ENCODE measurements at regions not wholly inside any gene's neighbourhood (a gene's known extent, or its start where the extent isn't known, plus 50 kb on each side); places are given as distances from the start of the nearest gene placed in this dataset.
A peak's percentile ranks its signal among the peaks of the same experiment; 100 is the strongest.

DNA sequence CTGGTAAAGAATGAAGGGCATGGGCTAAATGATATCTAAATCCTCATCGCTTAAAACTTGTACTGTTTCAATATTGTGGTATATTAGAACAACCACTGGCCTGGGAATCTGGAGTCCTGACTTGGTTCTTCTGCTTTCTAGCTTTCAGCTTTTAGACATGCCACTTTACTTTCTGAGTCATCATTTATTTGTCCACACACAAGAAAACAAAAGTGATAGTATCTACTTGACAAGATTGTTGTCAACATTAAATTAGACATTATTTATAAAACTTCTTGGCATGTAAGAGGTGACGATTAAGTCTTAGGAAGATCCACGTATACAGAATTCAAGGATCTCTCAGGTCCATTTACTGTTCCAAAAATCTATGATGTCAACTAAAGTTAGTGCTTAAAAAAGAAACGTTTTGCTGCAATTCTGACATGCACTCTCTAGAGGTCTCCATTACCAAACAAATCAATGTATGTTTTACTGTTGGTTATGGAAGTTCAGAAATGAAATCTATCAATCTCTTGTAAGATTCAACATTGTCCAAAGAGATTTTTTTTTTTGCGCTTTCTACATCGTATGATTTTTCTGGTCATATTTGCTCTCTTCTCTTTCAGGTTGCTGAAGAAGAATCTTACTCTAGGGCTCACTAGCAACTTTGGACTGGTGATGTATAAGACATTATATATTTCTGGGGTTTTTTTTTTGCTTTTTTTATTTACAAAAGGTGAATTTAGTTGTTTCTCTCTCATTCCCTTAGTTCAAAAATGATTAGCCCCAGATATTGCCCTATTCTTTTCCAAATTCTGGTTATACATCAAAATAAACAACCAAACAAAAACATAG, 53.6 kb upstream of the DYNC1I1 start:
- FAIRE-seq: no peak
- no peak for DNase-seq (ENCODE audit: extremely low spot score, insufficient read length, low read depth)

DNA sequence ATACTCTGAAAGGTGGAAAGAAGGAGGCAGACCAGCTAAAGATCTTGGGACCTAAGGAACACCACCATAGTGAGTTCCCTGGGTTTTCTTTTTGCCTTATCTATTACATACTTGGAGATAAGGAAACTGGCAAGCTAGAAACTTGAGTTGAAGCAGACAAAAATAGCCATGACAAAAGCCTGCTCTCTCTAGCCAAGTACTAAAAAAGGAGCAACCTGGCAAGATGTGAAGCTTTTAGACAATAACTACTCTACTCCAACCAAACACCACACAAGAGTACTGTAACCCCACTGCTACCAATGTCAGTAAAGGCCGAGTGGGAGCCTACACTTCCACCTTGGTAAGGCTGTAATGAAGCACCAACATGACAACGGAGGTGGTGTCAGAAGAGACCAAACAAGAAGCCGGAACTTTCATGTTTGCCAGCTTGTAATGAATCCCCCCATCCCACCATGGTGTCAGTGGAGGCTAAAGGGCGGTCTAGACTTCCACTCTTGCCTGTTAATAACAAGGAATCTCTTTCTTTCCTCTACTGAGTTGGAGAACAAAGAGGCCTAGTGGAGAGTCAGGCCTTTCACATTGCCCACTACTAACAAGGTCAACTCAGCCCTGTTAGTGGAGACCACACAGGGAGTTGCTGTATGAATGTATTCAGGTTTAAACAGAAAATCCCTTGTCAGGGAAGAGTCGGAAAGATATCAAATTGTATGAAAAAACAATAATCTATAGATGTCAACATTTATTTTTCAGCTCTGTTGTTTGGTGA, 55.8 kb upstream of the DYNC1I1 start:
- DNase-seq (ENCODE audit: extremely low spot score, insufficient read length, low read depth) (no peak), FAIRE-seq (no peak)

DNA sequence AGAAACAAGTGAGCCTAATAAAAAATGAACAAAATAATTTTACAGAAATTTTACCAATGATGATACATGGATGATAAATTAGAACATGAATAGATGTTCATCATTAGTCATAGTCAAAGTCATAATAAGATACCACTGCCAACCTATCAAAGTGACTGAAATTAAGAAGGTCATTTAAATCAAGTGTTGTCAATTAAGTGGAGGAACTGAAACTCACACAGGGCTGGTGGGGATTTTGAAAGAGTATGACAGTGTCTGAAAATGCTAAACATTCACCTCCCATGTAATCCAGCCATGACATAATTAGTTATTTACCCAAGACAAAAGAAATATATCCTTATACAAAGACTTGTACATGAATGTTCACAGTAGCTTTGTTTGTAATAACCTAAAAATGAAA, 57.1 kb upstream of the DYNC1I1 start:
- DNase-seq (ENCODE audit: extremely low spot score, insufficient read length, low read depth) (no peak), FAIRE-seq (peak; percentile 56)

DNA sequence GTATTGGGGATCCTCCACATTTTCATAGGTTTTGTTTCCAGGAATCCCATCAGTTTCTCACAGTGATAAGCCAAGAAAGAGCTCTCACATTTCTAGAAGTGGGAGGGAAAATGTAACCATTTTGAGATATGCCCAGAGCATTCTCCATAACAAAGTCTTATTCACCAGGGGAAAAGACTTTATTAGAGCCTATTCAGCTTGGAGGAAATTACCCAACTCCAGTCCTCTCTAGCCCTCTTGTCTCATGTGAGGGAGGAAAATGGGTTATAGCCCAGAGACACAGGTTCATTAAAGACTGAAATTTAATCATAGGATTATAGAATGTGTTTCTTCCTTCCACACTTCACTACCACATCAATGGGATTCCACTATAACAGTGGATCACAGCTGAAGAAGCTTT, 61.6 kb upstream of the DYNC1I1 start:
- no peak for FAIRE-seq

DNA sequence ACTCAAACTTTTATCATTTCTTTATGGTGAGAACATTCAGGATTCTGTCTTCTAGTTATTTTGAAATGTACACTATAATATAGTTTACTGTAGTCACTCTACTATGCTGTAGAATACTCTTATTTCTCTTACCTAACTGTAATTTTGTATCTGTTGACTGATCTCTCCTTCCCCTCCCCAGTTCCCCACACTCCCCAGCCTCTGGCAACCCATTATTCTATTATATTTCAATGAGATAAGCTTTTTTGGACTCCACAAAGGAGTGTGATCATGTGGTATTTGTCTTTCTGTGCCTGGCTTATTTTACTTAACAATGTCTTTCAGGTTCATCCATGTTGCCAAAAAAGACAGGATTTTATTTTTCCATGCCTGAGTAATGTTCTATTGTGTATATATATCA, 71.4 kb upstream of the DYNC1I1 start:
- FAIRE-seq (no peak), DNase-seq (ENCODE audit: extremely low spot score, insufficient read length, low read depth) (no peak)

More for the DNA sequence above, 61.6 kb upstream of the DYNC1I1 start:
- no peak for DNase-seq (ENCODE audit: extremely low spot score, insufficient read length, low read depth)

DNA sequence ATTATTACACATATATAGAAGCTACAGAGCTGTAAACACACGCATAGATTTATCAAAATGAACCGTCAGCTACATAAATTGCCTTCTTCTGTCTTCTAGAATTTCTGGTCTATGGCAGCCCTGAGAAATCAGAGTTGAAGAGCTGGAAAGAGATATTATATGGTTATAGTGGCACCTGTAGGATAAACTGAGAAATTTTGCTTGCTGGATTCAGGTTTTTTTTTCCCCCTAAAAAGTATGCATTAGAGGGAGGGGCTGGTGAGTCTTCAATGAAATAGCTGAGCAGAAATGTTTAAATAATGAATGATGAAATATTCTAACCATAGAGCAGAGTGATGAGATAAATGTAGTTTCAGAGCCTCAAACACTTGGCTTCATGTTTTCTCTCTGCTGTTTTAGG, 78.0 kb upstream of the DYNC1I1 start:
- FAIRE-seq (no peak), DNase-seq (ENCODE audit: extremely low spot score, insufficient read length, low read depth) (no peak)

DNA sequence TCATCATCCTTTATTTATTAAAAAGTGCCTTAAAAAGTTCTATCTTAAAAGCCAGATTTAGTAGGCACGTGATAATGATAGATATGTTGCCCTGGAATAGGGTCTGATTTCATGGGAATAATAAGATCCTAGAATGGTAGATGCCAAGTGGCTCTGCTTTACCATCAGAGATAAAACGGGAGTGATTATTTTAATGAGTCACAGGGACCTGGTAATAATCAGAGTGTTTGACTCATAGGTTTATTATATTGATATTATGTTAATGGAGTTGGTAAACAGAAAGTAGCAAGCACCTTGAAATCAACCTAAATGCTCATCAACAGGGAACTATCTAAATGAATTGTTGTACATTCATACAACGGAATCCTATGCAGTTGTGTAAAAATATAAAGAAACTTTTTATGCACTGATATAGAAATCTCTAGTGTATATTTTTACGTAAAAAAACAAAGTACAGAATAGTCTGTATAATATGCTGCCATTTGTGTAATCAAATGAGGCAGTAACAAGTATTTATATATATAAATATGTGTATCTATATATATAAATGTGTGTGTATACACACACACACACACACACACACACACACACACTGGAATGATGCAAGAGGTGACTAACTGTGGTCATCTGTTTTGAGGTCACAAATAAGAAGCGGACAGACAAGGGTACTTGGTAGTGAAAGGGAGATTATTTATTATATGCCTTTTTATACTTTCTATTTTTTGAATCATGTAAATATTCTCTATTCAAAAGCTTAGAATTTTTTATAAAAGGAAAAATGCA, 78.6 kb upstream of the DYNC1I1 start:
- FAIRE-seq (no peak), DNase-seq (ENCODE audit: extremely low spot score, insufficient read length, low read depth) (no peak)

DNA sequence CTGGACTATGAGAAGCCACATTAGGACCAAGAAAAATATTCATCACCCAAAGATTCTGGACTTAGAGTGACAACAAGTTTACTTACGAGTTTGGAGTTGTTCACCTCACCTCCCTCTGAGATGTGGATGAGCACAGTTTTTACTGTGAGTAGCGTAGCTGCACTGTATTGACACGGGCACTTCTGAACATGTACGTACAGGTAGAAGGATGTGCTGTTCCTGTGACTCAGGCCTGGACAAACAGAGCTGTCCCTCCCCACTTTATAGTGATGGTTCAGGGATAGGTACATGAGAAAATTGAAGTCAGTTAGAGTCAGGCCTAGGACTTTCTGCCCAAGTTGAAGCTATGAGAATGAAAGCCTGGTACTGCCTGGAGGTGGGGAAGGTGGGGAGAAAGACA, 80.9 kb upstream of the DYNC1I1 start:
- FAIRE-seq (no peak), DNase-seq (ENCODE audit: extremely low spot score, insufficient read length, low read depth) (no peak)

DNA sequence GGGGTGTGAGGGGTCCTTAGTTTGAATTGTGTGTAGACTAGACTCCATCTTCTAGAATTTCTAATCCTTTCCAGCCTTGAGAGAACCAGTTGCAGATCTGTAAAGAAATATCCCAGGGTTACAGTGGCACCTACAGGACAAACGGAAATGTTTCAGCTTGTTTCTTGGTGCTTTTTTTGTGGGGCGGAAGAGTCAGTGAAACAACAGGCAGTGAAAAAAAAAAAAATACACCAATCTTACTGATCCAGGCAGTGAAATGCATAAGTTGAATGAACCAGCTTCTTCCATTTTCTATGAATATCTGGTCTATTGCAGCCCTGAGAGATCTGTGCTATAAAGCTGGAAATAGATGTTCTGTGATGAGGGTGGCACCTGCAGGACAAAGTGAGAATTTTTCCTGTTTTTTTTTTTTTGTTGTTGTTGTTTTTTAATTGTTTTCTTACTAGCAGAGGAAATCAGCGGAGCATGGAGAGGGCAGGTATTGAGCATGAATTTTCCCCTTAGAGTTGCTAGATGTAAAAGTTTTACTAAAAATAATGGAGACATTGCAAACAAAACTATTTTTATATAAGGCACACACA, 81.9 kb upstream of the DYNC1I1 start:
- peak; percentile 87 for FAIRE-seq
- no peak for DNase-seq (ENCODE audit: extremely low spot score, insufficient read length, low read depth)

DNA sequence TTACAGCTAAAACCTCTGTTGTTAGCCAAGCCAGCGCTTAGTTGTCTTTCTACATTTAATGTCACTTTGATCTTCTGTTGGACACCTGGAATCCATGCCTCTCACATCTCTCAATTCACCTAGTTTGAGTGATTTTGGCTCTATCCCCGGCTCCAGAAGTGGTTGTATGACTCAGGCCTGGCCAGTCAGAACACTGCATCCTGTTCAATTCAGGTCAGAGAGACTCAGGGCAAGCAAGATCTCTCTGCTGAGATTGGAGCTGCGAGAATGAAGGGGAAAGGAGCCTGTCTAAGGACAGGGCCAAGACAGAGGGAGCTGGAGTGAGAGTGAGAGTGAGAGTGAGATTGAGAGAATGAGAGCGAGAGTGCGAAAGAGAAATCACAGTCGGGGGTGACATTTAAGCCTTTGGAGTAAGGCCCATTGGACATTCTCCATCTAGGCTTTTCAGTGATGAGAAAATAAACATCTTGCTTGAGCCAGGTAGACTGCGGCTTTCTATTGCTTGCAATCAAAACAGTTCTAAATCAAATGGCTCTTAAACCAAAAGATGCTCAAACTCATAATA, 83.3 kb upstream of the DYNC1I1 start:
- FAIRE-seq: no peak

DNA sequence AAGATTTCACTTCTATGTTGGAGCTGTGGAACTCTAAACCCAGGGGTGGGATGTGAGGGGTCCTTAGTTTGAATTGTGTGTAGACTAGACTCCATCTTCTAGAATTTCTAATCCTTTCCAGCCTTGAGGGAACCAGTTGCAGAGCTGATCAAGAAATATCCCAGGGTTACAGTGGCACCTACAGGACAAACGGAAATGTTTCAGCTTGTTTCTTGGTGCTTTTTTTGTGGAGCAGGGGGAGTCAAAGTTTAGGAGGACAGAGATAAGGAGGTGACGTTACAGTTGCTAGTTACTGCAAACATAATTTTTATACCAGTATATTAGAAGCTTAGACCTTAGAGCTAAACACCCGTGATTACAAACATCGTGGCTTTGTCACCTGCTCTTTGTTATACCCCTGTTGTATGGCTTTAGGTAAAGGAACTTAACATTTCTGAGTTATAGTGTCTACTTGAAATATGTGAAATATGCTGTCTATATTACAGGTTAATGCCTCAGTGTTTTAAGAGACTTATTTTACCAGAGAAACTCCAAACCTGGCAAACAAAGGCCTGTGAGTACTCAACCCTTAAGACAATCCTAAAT, 84.5 kb upstream of the DYNC1I1 start:
- FAIRE-seq: peak; percentile 82
- no peak for DNase-seq (ENCODE audit: extremely low spot score, insufficient read length, low read depth)

More for the DNA sequence above, 83.3 kb upstream of the DYNC1I1 start:
- DNase-seq (ENCODE audit: extremely low spot score, insufficient read length, low read depth): no peak

DNA sequence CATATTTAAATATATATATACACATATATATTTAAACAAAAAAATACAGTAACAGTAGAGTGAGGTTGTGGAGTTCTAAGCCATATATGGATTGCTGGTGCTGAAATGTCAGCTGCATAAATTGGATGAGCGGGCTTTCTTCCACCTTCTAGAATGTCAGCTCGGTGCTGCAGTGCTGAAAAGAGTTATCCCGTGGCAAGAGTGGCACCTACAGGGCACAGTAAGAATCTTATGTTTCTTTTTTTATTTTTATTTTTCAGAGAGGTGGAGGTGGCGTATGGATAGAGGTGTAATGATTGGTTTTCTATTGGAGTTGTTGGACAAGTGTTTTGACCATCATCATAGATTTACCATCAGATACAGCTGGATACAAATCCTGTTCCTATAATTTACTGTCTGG, 86.2 kb upstream of the DYNC1I1 start:
- FAIRE-seq: no peak
- no peak for DNase-seq (ENCODE audit: extremely low spot score, insufficient read length, low read depth)

DNA sequence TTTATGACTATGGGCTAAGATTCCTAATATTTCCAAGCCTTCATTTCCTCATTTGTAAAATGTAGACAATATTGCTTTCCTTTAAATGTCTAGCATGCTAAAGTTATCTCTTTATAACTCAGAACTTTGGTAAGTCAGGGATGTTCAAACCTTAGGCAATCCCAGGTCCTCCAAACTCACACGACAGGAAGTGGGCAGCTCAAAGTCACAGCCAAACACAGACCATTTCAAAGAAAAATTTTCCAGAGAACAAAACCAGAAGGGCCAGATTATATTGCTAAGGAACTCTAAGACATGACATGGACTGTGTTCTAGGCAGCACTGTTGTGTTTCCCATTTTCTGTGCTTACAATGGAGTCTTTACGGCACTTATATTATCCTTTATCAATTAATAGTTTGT, 87.8 kb upstream of the DYNC1I1 start:
- DNase-seq (ENCODE audit: extremely low spot score, insufficient read length, low read depth) (no peak), FAIRE-seq (no peak)

DNA sequence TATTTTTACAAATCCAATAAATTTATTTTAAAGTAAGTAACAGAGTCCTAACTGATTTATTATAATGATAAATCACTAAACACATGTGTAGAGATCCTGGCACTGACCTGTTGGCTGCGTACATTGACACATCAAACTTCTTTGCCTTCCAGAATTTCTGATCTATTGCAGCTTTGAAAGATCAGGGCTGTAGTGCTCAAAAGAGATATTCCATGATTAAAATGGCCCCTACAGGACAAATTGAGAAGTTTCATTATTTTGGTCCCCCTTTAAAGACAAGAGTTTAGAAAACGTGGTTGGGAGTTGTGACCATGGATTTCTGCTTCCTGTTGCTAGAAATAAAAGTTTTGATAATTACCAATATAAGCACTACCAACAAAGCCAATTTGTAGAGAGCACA, 87.7 kb upstream of the PDK4 start:
- DNase-seq (ENCODE audit: extremely low spot score, insufficient read length, low read depth) (no peak), FAIRE-seq (no peak)

DNA sequence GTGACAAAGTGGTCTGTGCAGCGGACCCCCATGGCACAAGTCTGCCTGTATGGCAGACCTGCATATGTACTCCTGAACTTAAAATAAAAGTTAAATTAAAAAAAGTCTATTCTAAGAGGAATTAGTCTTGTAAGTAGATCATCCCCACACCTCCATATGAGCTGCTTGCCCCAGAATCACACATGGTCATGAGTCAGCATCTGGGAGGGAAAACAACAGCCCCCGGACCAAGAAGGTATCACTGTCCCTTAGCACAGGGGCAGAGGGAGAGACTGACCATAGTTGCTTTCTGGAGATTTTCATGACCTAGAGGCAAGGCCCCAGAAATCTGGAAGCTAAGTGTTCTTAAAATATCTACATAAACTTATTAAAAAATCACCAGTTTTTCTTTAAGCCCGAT, 86.6 kb upstream of the PDK4 start:
- FAIRE-seq (no peak), DNase-seq (ENCODE audit: extremely low spot score, insufficient read length, low read depth) (no peak)

DNA sequence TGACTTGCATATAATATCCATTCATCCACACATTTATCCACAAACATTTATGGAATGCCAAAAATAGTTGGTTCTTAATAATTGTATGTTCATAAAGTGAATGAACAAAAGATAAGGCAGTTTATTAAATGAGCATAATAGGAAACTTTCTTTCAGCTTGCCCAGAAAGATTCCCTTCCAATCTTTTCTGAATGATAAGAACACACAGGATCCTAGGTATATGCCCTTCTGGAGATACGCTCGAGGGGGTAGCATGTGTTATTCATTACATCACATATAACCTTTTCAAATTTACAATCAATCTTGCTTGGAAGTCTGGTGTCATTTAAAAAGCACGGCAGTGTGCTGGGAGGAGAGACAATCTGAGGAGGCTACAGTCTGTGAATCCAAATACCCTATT, 80.4 kb upstream of the PDK4 start:
- DNase-seq (ENCODE audit: extremely low spot score, insufficient read length, low read depth) (no peak), FAIRE-seq (no peak)

DNA sequence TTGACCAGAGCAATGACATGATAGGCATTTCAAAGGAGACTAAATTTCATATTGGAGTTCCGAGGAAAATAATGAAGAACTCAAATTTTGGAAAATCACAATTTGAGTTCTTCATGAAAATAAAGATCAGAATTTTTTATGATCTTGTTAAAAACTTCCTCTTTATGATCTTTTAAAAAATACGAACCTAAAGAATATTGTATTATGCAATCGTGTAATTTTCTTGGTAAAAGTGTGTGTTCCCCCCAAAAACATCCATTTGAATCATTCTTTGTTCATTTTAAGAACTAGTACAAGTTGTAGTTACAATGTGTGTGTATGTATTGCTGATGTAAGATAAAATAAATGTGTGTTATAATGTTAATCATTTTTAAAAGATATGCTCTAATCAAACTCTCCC, 79.3 kb upstream of the PDK4 start:
- FAIRE-seq (no peak), DNase-seq (ENCODE audit: extremely low spot score, insufficient read length, low read depth) (no peak)

DNA sequence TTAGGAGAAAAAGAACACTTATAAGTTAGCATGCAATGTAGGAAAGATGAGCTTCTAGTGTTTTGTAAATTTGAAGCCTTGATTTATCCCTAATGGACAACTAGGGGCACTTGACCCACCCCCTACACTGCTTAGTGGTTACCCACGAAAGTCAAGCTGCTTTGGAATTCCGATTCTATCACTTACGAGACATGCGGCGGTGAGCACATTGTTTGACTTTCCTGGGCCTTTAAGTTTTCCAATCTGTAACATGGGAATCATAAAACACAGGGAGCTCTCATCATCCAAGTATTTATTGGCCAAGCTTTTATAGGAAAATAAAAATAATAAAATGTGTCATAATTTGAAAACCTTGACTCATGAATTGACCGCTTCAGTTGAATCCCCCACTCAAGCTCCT, 78.7 kb upstream of the PDK4 start:
- DNase-seq (ENCODE audit: extremely low spot score, insufficient read length, low read depth) (no peak), FAIRE-seq (no peak)

DNA sequence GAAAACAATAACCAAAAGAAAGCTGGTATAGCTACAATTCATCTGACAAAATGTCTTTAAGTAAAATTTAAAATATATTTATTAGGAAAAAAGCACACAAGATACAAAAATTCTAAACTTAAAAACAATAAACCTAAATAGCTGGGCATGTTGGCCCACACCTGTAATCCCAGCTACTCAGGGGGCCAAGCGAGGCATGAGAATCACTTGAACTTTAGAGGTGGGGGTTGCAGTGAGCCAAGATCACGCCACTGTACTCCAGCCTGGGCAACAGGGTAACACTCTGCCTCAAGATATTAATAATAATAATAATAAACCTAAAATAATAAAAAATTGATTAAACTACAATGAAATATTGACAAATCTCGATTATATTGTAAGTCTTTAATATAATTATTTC, 77.8 kb upstream of the PDK4 start:
- no peak for FAIRE-seq
- no peak for DNase-seq (ENCODE audit: extremely low spot score, insufficient read length, low read depth)

DNA sequence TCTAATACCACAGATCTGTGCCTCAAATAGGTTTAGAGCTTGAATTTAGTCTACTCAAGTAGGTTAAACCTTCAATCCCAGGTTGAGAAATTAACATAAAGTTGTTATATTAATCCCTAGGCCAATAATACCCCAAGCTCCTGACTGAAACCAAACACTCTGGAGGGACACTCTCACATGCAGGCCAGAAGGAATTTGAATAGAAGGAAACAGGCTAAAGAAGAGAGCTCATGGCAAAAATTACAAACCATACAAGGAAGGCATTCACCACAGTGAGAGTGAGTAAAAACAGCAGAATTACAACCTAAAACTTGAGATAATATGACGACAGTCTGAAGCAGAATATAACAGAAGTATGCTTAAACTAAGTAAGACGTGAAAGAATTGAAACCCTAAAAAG, 76.1 kb upstream of the PDK4 start:
- no peak for FAIRE-seq
- DNase-seq (ENCODE audit: extremely low spot score, insufficient read length, low read depth): no peak

Data from GM18507 (cell line).